ENCODE measurements at regions not wholly inside any gene's neighbourhood (a gene's known extent, or its start where the extent isn't known, plus 50 kb on each side); places are given as distances from the start of the nearest gene placed in this dataset.

GRCh38 chr3:101172516-101172915, 147.9 kb downstream of the IMPG2 start:
- DNase-seq, result no peak
- Histone ChIP-seq H3K4me1 (no peaks in the 10 kb centered on the region; the same call in 1 of the 2 replicates), H3K36me3 (no peaks in the 10 kb centered on the region), H3K27me3 (no peaks in the 10 kb centered on the region), H3K4me3 (no peak overlapping the region), H3K27ac (no peak overlapping the region), H3K9me3 (replicated peaks) (peaks cover 4% of the 10 kb centered on the region; the same call in 1 of the 2 replicates)

GRCh38 chr3:101171681-101172191, 148.6 kb downstream of the IMPG2 start:
- Histone ChIP-seq H3K4me3 (no peak overlapping the region), H3K9me3 (replicated peaks) (peaks cover 4% of the 10 kb centered on the region; the same call in 1 of the 2 replicates), H3K36me3 (no peaks in the 10 kb centered on the region), H3K27ac (no peak overlapping the region), H3K27me3 (no peaks in the 10 kb centered on the region), H3K4me1 (no peaks in the 10 kb centered on the region; the same call in 1 of the 2 replicates)
- DNase-seq, result no peak

- no peaks in the 10 kb centered on the region for H3K27me3 ChIP-seq
- peaks cover 4% of the 10 kb centered on the region; the same call in 1 of the 2 replicates for H3K9me3 ChIP-seq (replicated peaks)
- H3K4me1 ChIP-seq, result no peaks in the 10 kb centered on the region; the same call in 1 of the 2 replicates
- H3K4me3 ChIP-seq, result no peak overlapping the region
- no peak overlapping the region for H3K27ac ChIP-seq
- DNase-seq, result no peak
- H3K36me3 ChIP-seq, result no peaks in the 10 kb centered on the region
Measured at GRCh38 chr3:101170806-101171558, 149.4 kb downstream of the IMPG2 start.

GRCh38 chr3:101170062-101170771, 150.2 kb downstream of the IMPG2 start:
- Histone ChIP-seq H3K27ac (no peak overlapping the region), H3K27me3 (no peaks in the 10 kb centered on the region), H3K4me3 (no peak overlapping the region), H3K4me1 (no peaks in the 10 kb centered on the region; the same call in 1 of the 2 replicates), H3K36me3 (no peaks in the 10 kb centered on the region), H3K9me3 (replicated peaks) (peaks cover 4% of the 10 kb centered on the region; the same call in 1 of the 2 replicates)
- peak in 1 of 2 experiments; percentile 18 for DNase-seq

GRCh38 chr3:101169516-101169915, 150.9 kb downstream of the IMPG2 start:
- DNase-seq, result no peak
- no peak overlapping the region for H3K4me3 ChIP-seq
- H3K9me3 ChIP-seq (replicated peaks), result peaks cover 4% of the 10 kb centered on the region; the same call in 1 of the 2 replicates
- no peaks in the 10 kb centered on the region for H3K36me3 ChIP-seq
- H3K27me3 ChIP-seq, result no peaks in the 10 kb centered on the region
- H3K4me1 ChIP-seq, result no peaks in the 10 kb centered on the region; the same call in 1 of the 2 replicates
- H3K27ac ChIP-seq, result no peak overlapping the region

- no peak overlapping the region for H3K27ac ChIP-seq
- no peaks in the 10 kb centered on the region for H3K36me3 ChIP-seq
- H3K4me1 ChIP-seq, result no peaks in the 10 kb centered on the region; the same call in 1 of the 2 replicates
- H3K4me3 ChIP-seq, result no peak overlapping the region
- H3K9me3 ChIP-seq (replicated peaks), result no peaks in the 10 kb centered on the region
- DNase-seq, result peak in 1 of 2 experiments; percentile 28
- no peaks in the 10 kb centered on the region for H3K27me3 ChIP-seq
Measured at GRCh38 chr3:101167376-101167775, 153.0 kb downstream of the IMPG2 start.

GRCh38 chr3:101166150-101166549, 154.2 kb downstream of the IMPG2 start:
- peaks cover 3% of the 10 kb centered on the region for H3K4me1 ChIP-seq
- no peak for DNase-seq
- H3K27ac ChIP-seq, result no peak overlapping the region
- H3K27me3 ChIP-seq, result no peaks in the 10 kb centered on the region
- H3K4me3 ChIP-seq, result no peak overlapping the region
- no peaks in the 10 kb centered on the region for H3K36me3 ChIP-seq
- no peaks in the 10 kb centered on the region for H3K9me3 ChIP-seq (replicated peaks)

- DNase-seq, result no peak
- no peak overlapping the region for H3K27ac ChIP-seq
Measured at GRCh38 chr3:101163554-101163953, 156.8 kb downstream of the IMPG2 start.

GRCh38 chr3:101159478-101159877, 160.9 kb downstream of the IMPG2 start:
- Histone ChIP-seq H3K4me1 (peaks cover 3% of the 10 kb centered on the region; the same call in 1 of the 2 replicates), H3K9me3 (replicated peaks) (no peaks in the 10 kb centered on the region), H3K36me3 (no peaks in the 10 kb centered on the region), H3K27me3 (no peaks in the 10 kb centered on the region), H3K27ac (no peak overlapping the region), H3K4me3 (no peak overlapping the region)
- DNase-seq, result no peak

More at GRCh38 chr3:101163554-101163953, 156.8 kb downstream of the IMPG2 start:
- H3K27me3 ChIP-seq, result no peaks in the 10 kb centered on the region
- no peak overlapping the region for H3K4me3 ChIP-seq
- no peaks in the 10 kb centered on the region for H3K36me3 ChIP-seq
- H3K4me1 ChIP-seq, result peaks cover 3% of the 10 kb centered on the region
- no peaks in the 10 kb centered on the region for H3K9me3 ChIP-seq (replicated peaks)

GRCh38 chr3:101158374-101158773, 162.0 kb downstream of the IMPG2 start:
- DNase-seq, result no peak
- Histone ChIP-seq H3K9me3 (replicated peaks) (no peaks in the 10 kb centered on the region), H3K4me1 (peaks cover 3% of the 10 kb centered on the region; the same call in 1 of the 2 replicates), H3K27me3 (no peaks in the 10 kb centered on the region), H3K36me3 (no peaks in the 10 kb centered on the region), H3K4me3 (no peak overlapping the region), H3K27ac (no peak overlapping the region)

- Histone ChIP-seq H3K9me3 (replicated peaks) (no peaks in the 10 kb centered on the region), H3K4me1 (peaks cover 3% of the 10 kb centered on the region; the same call in 1 of the 2 replicates), H3K36me3 (no peaks in the 10 kb centered on the region), H3K4me3 (no peak overlapping the region), H3K27me3 (no peaks in the 10 kb centered on the region), H3K27ac (no peak overlapping the region)
- no peak for DNase-seq
Measured at GRCh38 chr3:101156787-101157345, 163.5 kb downstream of the IMPG2 start.

GRCh38 chr3:101155825-101156224, 162.6 kb upstream of the ABI3BP start:
- H3K9me3 ChIP-seq (replicated peaks), result no peaks in the 10 kb centered on the region
- H3K27ac ChIP-seq, result no peak overlapping the region
- no peaks in the 10 kb centered on the region; the same call in 1 of the 2 replicates for H3K4me1 ChIP-seq
- H3K36me3 ChIP-seq, result no peaks in the 10 kb centered on the region
- H3K4me3 ChIP-seq, result no peak overlapping the region
- peak; percentile 33 to 46 for DNase-seq
- no peaks in the 10 kb centered on the region for H3K27me3 ChIP-seq

- no peaks in the 10 kb centered on the region for H3K9me3 ChIP-seq (replicated peaks)
- H3K4me1 ChIP-seq, result no peaks in the 10 kb centered on the region; the same call in 1 of the 2 replicates
- H3K4me3 ChIP-seq, result no peak overlapping the region
- no peaks in the 10 kb centered on the region for H3K36me3 ChIP-seq
- DNase-seq, result no peak
- H3K27me3 ChIP-seq, result no peaks in the 10 kb centered on the region
- no peak overlapping the region for H3K27ac ChIP-seq
Measured at GRCh38 chr3:101154401-101154800, 161.2 kb upstream of the ABI3BP start.

GRCh38 chr3:101151286-101151913, 158.2 kb upstream of the ABI3BP start:
- H3K36me3 ChIP-seq, result no peaks in the 10 kb centered on the region
- H3K27ac ChIP-seq, result no peak overlapping the region
- no peak for DNase-seq
- no peaks in the 10 kb centered on the region for H3K27me3 ChIP-seq
- no peaks in the 10 kb centered on the region for H3K9me3 ChIP-seq (replicated peaks)
- H3K4me3 ChIP-seq, result no peak overlapping the region
- H3K4me1 ChIP-seq, result no peaks in the 10 kb centered on the region; the same call in 1 of the 2 replicates
